ENCODE measurements at regions not wholly inside any gene's neighbourhood (a gene's known extent, or its start where the extent isn't known, plus 50 kb on each side); places are given as distances from the start of the nearest gene placed in this dataset.

DNA sequence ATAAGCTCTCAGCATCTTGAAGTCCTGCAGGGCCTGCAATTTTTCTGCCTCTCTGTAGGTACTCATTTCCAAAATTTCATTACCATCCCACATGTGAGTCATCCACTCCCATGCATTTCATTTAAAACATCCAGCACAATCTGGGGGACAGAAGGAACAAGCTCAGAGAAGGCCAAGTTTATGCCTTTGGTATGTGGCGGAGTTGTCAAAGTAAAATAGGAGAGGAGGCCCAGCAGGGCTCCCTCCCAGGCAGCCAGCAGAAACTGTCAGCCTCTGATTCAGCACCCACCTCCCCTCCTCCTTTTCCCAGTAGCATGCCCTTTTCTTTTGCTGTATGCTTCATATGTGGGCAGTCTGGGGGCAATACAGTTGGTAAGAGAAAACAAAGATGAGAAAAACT is 126.4 kb upstream of the ZNF366 start:
- TF ChIP-seq CTCF (IDR thresholded peaks at IDR 0.05), result no peak
- TF ChIP-seq POLR2A (IDR thresholded peaks at IDR 0.05), result no peak

All from right lobe of liver (tissue), 4 donors.